Erythroblast (primary cell): ENCODE measurements at regions not wholly inside any gene's neighbourhood (a gene's known extent, or its start where the extent isn't known, plus 50 kb on each side); places are given as distances from the start of the nearest gene placed in this dataset.

Experiments
- GATA1 ChIP-seq: IDR thresholded peaks from 2 replicates; pipeline ENCODE4 v1.6.1; 2011; ENCODE audit warnings: low read depth, mild to moderate bottlenecking, control low read depth, low read length, moderate library complexity
- POLR2A ChIP-seq: IDR thresholded peaks from 2 replicates; pipeline ENCODE4 v1.6.1; 2011; ENCODE audit warnings: mild to moderate bottlenecking, low read length

- TF ChIP-seq POLR2A, result no peak
- TF ChIP-seq GATA1, result no peak
These were observed 179.9 kb downstream of the ATPSCKMT start for GRCh38 chr5:10069637-10070313.
